ENCODE measurements at regions not wholly inside any gene's neighbourhood (a gene's known extent, or its start where the extent isn't known, plus 50 kb on each side); places are given as distances from the start of the nearest gene placed in this dataset.

GRCh38 chr7:155935726-155936125 lies 123.5 kb upstream of the SHH start:
- no peak for TF ChIP-seq TEAD4 (IDR thresholded peaks at IDR 0.05)
- no peak for TF ChIP-seq FOXM1 (IDR thresholded peaks at IDR 0.05; ENCODE audit: borderline replicate concordance, low read depth)
- TF ChIP-seq TCF12 (IDR thresholded peaks at IDR 0.05; ENCODE audit: low read depth) = no peak
- TF ChIP-seq EGR1 (IDR thresholded peaks at IDR 0.05) = no peak
- TF ChIP-seq TAF1 (IDR thresholded peaks at IDR 0.05; ENCODE audit: low read depth) = no peak
- no peak for TF ChIP-seq RAD21 (IDR thresholded peaks at IDR 0.05; ENCODE audit: low read depth)

- no peak for TF ChIP-seq NFIC (IDR thresholded peaks at IDR 0.05)
- TF ChIP-seq RAD21 (IDR thresholded peaks at IDR 0.05; ENCODE audit: low read depth) = no peak
- no peak for TF ChIP-seq CEBPB (IDR thresholded peaks at IDR 0.05)
- no peak for TF ChIP-seq EGR1 (IDR thresholded peaks at IDR 0.05)
- TF ChIP-seq MAX (IDR thresholded peaks at IDR 0.05) = no peak
- no peak for TF ChIP-seq FOXM1 (IDR thresholded peaks at IDR 0.05; ENCODE audit: borderline replicate concordance, low read depth)
- no peak for TF ChIP-seq USF1 (IDR thresholded peaks at IDR 0.05)
- no peak for TF ChIP-seq TEAD4 (IDR thresholded peaks at IDR 0.05)
- no peak for TF ChIP-seq CREB1 (IDR thresholded peaks at IDR 0.05; ENCODE audit: low read depth)
- TF ChIP-seq TCF12 (IDR thresholded peaks at IDR 0.05; ENCODE audit: low read depth) = no peak
- no peak for TF ChIP-seq TAF1 (IDR thresholded peaks at IDR 0.05; ENCODE audit: low read depth)
- no peak for TF ChIP-seq EP300 (IDR thresholded peaks at IDR 0.05; ENCODE audit: borderline replicate concordance)
- TF ChIP-seq YY1 (IDR thresholded peaks at IDR 0.05; ENCODE audit: low read depth) = no peak
- TF ChIP-seq REST (IDR thresholded peaks at IDR 0.05; ENCODE audit: low read depth) = no peak
- no peak for TF ChIP-seq ZBTB7A (IDR thresholded peaks at IDR 0.05; ENCODE audit: low read depth)
These were observed 122.8 kb upstream of the SHH start for GRCh38 chr7:155935005-155935557.

- TF ChIP-seq NFIC (IDR thresholded peaks at IDR 0.05) (no peak), FOXM1 (IDR thresholded peaks at IDR 0.05; ENCODE audit: borderline replicate concordance, low read depth) (no peak)
These were observed 119.3 kb upstream of the SHH start for GRCh38 chr7:155931396-155932085.

- TF ChIP-seq TCF12 (IDR thresholded peaks at IDR 0.05; ENCODE audit: low read depth) (no peak), EP300 (IDR thresholded peaks at IDR 0.05; ENCODE audit: borderline replicate concordance) (no peak)
These were observed 118.3 kb upstream of the SHH start for GRCh38 chr7:155930527-155930926.

GRCh38 chr7:155930061-155930460 lies 117.8 kb upstream of the SHH start:
- TF ChIP-seq NFIC (IDR thresholded peaks at IDR 0.05) = no peak
- TF ChIP-seq EGR1 (IDR thresholded peaks at IDR 0.05) = no peak

- TF ChIP-seq EP300 (IDR thresholded peaks at IDR 0.05; ENCODE audit: borderline replicate concordance) (no peak), RAD21 (IDR thresholded peaks at IDR 0.05; ENCODE audit: low read depth) (no peak), YY1 (IDR thresholded peaks at IDR 0.05; ENCODE audit: low read depth) (no peak), FOXM1 (IDR thresholded peaks at IDR 0.05; ENCODE audit: borderline replicate concordance, low read depth) (no peak), REST (IDR thresholded peaks at IDR 0.05; ENCODE audit: low read depth) (no peak), CEBPB (IDR thresholded peaks at IDR 0.05) (no peak), TCF12 (IDR thresholded peaks at IDR 0.05; ENCODE audit: low read depth) (no peak), USF1 (IDR thresholded peaks at IDR 0.05) (no peak), TAF1 (IDR thresholded peaks at IDR 0.05; ENCODE audit: low read depth) (no peak), TEAD4 (IDR thresholded peaks at IDR 0.05) (no peak), CREB1 (IDR thresholded peaks at IDR 0.05; ENCODE audit: low read depth) (no peak)
These were observed 116.3 kb upstream of the SHH start for GRCh38 chr7:155928583-155928982.

- no peak for TF ChIP-seq MAX (IDR thresholded peaks at IDR 0.05)
These were observed 115.6 kb upstream of the SHH start for GRCh38 chr7:155927905-155928304.

Data from Ishikawa (cell line).